Lower leg skin (tissue), 4 donors: ENCODE measurements at regions not wholly inside any gene's neighbourhood (a gene's known extent, or its start where the extent isn't known, plus 50 kb on each side); places are given as distances from the start of the nearest gene placed in this dataset.

ENCODE experiments used
- DNase-seq, 2 donors: peaks; one replicate each; pipeline ENCODE4 v3.0.0-alpha.2; 2019; ENCODE audit warnings: low spot score in 2 of 2
- H3K4me3 ChIP-seq: fragments of 200-600 bp; sonication (generic); 2 replicates; pipeline ENCODE4 v1.5.1; 2017; ENCODE audit warnings: mild to moderate bottlenecking, low read depth; ENCODE audit not compliant: poor library complexity, severe bottlenecking
- CTCF ChIP-seq, 3 donors: fragments of 450-650 bp; IDR thresholded peaks; one replicate each; pipeline ENCODE4 v1.5.1; 2016; ENCODE audit warnings: antibody characterized with exemption in 3 of 3, mild to moderate bottlenecking in 3 of 3, moderate library complexity in 2 of 3
- POLR2A ChIP-seq, 2 donors: fragments of 450-650 bp; IDR thresholded peaks; one replicate each; pipeline ENCODE4 v1.6.1; 2016 to 2017; ENCODE audit warnings: antibody characterized with exemption in 2 of 2, mild to moderate bottlenecking in 1 of 2, moderate library complexity in 1 of 2
- WGBS, 2 donors: methylation state at CpG; one replicate each; pipeline ENCODE4 v1.1.5; 2018; 5-methylcytosine and 5-hydroxymethylcytosine counted together
- intact Hi-C: fragments of 100-400 bp; cut with DNase I; formaldehyde crosslinking; loops from one replicate; pipeline ENCODE4 v1.15.0; 2023; ENCODE audit warnings: low total_unique reads

GRCh38 chr1:207966521-207966920, 55.6 kb upstream of the CD34 start:
- no peak overlapping the region for H3K4me3 ChIP-seq
- WGBS, 2 donors, result 90 to 94% methylated on average over 5 of the region's 5 CpGs
- TF ChIP-seq POLR2A (IDR thresholded peaks at IDR 0.05) (no peak), CTCF (IDR thresholded peaks at IDR 0.05) (no peak)
- intact Hi-C loops, result no loop called here
- DNase-seq, result no peak

GRCh38 chr1:207965392-207966387, 54.8 kb upstream of the CD34 start:
- 63 to 66% methylated on average over 9 of the region's 9 CpGs for WGBS, 2 donors
- no peak for TF ChIP-seq CTCF (IDR thresholded peaks at IDR 0.05)
- no peak for TF ChIP-seq POLR2A (IDR thresholded peaks at IDR 0.05)
- intact Hi-C loops, result no loop called here
- no peak overlapping the region for H3K4me3 ChIP-seq
- no peak for DNase-seq

- H3K4me3 ChIP-seq, result no peak overlapping the region
- DNase-seq, result peak in 1 of 2 donors; percentile 42
- intact Hi-C loops, result loop anchor here (5.0 kb wide), 2 partner anchors 72 to 137 kb away; no protein-coding TSS in a partner anchor
- TF ChIP-seq POLR2A (IDR thresholded peaks at IDR 0.05), result no peak
- TF ChIP-seq CTCF (IDR thresholded peaks at IDR 0.05), result no peak
- 39 to 40% methylated on average over 25 of the region's 25 CpGs for WGBS, 2 donors
Observed at GRCh38 chr1:207964195-207964966, 53.5 kb upstream of the CD34 start.

- peak in 1 of 2 donors; percentile 28 for TF ChIP-seq POLR2A (IDR thresholded peaks at IDR 0.05)
- TF ChIP-seq CTCF (IDR thresholded peaks at IDR 0.05), result peak in 1 of 3 donors; percentile 94
- WGBS, 2 donors, result 4 to 6% methylated on average over 23 to 26 of the region's 59 CpGs
- intact Hi-C loops, result loop anchor here (5.0 kb wide), 2 partner anchors 71 to 136 kb away; no protein-coding TSS in a partner anchor
- H3K4me3 ChIP-seq, result peak overlapping the region; percentile 4
- DNase-seq, result peak; percentile 80 to 97
Observed at GRCh38 chr1:207963427-207964194, 52.7 kb upstream of the CD34 start.

GRCh38 chr1:207962716-207963426, 51.9 kb upstream of the CD34 start:
- TF ChIP-seq CTCF (IDR thresholded peaks at IDR 0.05) (no peak), POLR2A (IDR thresholded peaks at IDR 0.05) (no peak)
- 6 to 14% methylated on average over 26 to 32 of the region's 32 CpGs for WGBS, 2 donors
- intact Hi-C loops, result loop anchor here (5.0 kb wide), 2 partner anchors 71 to 136 kb away; no protein-coding TSS in a partner anchor
- DNase-seq, result peak; percentile 54 to 96
- H3K4me3 ChIP-seq, result peak overlapping the region; percentile 4
